NCI-H2196 treated with DMSO at 0.1 percent for 48 hours (cell line): ENCODE measurements at regions not wholly inside any gene's neighbourhood (a gene's known extent, or its start where the extent isn't known, plus 50 kb on each side); places are given as distances from the start of the nearest gene placed in this dataset.

Source experiments
- DNase-seq: peaks from one replicate; lab custom pipeline; 2025; ENCODE audit not compliant: unreplicated experiment; lab: John Stamatoyannopoulos, UW

GRCh38 chr14:104383996-104384775 is 195.4 kb upstream of the C14orf180 start:
- DNase-seq: no peak

DNA sequence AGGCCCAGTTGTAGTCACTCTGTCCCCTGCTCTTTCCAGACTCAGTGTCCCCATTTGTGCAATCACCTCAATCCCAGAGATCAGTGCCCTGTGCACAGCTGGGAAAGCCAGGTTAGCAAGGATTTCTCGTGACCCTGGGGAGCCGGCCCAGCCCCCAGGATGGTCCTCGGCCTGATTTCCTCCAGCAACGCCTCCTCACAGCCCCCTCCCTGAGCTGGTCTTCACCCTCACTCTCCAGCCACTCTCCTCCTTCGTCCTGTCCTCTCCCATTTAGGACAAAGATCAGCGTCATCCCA is 194.8 kb upstream of the C14orf180 start:
- no peak for DNase-seq

DNA sequence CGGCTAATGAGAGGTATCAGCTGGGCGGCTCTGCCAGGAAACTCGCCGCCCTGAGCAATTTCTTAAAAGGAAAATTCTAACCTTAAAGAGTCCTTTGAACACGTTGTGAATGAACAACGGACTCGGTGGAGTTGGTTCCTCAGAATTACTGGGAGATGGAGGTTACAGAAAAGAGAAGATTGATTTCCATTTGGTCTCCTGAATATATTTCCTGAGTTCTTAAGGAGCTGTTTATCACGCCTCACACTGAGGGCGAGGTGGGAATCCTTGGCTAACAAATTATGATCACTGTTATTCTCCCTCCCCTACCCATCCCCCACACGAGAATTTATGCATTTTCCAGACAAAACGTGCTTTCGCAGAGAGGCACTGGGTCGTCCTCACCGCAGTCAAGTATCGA is 194.5 kb upstream of the C14orf180 start:
- DNase-seq: no peak

GRCh38 chr14:104385531-104386101 is 193.9 kb upstream of the C14orf180 start:
- no peak for DNase-seq

GRCh38 chr14:104386151-104386841 is 193.3 kb upstream of the C14orf180 start:
- no peak for DNase-seq

DNA sequence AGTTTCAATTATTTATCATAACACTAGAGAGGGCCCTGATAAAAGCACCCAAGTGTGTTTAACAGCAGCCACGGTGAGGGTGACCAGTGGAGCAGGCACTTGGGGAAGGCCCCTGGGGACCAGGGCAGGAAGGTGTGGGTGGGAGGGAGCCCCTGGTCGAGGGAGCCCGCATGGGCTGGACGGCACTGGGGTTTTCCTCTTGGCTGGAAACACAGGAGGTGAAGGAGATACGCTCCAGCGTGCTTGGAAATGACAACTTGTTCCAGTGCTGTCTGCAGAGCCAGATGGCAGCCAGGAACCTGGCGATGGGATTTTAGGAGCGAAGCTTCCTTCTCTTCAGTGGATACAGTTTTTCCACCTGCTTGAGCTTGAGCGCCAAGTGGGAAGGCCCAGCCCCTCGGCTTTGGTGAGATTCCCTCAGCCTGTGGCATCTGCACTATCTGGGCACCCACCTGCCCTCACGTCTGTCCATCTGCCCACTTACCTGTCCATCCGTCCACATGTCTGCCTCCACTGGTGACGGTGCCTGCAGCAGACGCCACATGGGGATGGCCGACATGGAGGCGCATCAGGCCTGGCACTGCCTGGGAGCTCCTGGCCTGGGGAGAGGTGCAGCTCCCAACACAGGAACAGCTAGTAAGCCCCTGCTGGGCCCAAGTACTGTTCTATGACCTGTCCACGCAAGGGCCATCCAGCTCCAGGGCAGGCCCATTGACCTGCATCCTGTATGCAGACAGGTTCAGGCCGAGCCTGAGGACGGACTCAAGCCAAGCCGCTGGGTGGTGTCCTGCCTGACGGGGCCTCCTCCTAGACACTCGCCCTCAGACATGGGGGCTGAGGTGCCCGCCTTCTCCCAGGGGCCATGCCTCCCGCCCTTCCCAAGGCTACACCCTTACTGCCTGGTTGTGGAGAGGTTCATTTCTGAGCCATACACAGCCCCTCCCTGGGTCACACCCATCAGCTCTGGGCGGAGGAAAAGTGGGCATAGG is 192.2 kb upstream of the C14orf180 start:
- DNase-seq: no peak

GRCh38 chr14:104388011-104388521 is 191.5 kb upstream of the C14orf180 start:
- no peak for DNase-seq

- no peak for DNase-seq
These were observed 190.8 kb upstream of the C14orf180 start for GRCh38 chr14:104388541-104389325.

GRCh38 chr14:104389326-104390220 is 190.0 kb upstream of the C14orf180 start:
- no peak for DNase-seq

DNA sequence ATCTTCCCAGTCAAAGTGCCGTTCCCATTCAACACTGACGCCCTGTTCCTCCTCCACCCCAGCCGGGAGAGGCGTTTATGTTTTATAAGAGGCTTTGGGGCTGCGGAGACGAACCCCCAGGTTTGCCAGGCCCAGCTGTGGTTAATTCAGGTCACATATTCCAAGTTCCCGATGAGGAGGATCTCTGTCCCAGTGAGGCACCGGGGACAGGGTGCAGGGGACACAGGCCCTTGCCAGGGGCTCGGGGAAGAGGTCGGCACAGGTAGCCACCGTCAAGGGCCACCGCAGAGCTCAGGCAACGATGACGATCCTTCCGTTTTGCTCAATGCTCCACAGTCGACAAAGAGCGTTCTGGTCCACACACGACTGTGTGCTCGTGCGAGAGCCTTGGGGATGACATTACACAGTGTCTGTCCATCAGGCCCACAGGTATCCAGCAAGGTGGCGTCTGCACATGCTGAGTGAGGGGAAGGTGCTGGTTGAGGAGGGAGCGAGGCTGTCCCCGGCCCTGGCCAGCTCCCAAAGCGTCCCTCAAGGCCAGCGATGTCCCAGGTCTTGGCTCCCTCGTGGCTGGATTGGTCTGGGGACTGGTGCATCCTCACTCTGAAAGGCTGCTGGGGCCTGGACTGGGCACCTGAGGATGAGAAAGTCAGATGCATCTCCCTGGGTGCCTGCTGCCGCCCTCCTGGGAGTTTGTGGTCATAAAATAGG is 189.2 kb upstream of the C14orf180 start:
- no peak for DNase-seq

DNA sequence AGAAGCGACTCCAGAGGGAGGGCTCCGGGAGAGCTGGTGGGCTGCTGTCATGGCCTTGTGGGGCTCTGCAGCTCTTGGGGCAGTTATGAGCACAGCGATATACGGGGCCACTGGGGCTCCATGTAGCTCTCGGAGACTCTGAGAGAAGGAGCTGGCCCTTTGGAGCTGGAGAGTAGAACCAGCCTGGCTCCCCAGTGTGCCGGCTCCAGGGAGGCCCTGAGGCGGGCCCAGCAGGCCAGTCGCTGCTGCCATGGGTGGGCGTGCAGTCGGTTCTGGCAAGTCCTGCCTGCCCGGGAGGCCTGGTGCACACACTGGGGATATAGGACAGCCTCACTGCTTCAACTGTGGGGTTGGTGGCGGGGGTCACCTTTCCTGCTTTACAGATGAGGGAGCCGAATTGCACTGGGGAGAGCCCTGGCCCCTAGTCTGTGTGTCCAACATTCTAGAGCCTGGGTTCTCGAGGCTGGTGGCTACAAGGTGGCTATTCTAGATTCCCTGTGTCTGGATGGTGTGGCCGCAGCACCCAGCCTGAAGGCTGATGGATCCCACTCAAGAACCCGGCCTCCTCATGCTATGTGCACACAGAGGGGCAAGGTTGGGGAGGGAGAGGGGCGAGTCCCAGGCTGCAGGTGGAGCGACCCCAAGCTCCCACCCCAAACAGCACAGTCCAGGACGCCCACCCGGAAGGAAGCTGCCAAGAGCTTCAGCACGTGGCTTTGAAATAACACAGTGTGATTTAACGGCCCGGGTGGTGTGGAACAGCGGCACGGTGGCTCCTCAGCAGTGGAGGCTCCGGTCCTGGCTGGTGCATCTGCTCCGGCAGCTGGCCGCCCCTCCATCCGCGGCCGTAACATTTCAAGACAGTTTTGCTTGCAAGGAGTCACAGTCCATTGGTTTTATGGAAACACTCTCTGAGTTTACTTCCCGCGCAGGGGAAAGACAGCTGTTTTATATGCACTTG is 188.3 kb upstream of the C14orf180 start:
- no peak for DNase-seq

GRCh38 chr14:104392001-104392395 is 187.6 kb upstream of the C14orf180 start:
- no peak for DNase-seq

- DNase-seq: no peak
These were observed 187.0 kb upstream of the C14orf180 start for GRCh38 chr14:104392396-104393198.

DNA sequence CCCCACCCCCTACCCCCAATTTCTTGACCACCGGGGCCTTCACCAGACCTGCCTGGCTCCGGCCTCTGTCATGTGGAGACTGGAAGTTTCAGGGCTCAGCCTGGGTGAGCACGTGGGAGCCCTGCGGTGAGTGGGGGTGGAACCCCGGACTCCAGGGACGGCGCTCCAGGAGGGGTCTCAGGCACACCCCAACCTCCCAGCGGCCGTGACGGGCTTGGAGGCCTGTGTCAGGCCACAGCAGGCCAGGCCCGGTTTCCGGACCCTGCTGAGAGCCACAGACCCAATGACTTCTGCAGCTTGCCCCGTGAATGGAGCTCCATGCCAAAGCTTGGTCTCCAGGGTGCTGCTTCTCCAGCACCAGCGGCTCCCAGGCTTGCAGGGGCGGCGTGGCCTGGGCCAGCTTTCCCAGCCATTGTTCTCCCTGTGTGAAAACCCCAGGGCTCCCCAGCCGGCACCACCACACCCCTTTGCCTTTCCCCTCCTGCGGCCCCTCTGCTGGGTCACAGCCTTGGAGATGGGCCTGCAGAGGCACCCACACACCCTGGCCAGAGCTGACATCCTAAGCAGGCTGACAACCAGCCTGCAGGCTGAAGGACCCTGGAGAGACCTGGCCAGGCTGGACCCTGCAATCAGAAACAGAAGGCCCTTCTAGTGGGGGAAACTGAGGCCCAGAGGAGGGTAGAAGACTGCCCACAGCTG is 186.2 kb upstream of the C14orf180 start:
- no peak for DNase-seq

DNA sequence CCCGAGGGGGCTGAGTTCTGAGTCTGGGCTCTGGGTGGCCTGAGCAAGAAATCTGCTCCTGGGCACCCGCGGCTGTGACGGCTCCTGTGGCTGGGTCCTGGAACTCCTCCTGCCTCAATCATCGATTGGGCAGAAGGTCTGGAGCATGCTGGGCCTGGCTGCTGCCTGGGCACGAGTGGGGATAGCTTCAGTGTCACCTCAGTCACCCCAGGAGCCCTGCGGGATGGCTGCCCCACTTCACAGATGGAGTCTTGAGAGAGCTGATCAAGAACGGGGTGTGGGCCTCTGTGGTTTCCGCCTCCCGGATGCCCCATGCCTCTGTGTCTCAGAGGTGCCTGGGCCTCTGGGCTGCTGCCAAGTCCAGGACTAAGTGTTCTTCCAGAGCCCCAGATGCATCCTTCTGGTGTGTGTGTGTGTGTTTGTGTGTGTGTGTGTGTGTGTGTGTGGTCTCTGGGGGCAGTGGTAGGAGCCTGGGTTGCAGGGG is 185.6 kb upstream of the C14orf180 start:
- DNase-seq: no peak

DNA sequence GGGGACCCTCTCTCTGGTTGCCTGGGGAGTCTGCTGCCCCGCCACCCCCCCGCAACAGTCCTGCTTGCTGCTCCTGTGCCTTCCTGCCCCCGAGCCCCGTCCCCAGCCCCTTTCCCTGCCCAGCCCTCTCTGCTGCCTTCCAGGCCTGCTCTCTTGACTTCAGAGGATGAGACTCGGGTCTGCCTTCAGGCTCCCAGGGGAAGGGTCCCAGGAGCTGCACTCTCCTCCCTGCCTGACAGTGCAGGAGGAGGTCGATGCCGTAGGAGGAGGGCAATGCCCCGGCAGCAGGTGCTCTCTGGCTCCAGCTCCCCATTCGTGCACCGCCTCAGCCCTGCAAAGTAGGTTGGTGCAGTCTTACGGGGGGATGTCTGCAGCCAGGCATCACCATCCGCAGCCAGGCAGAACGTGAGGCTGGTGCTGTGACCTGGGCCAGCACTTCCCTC is 185.1 kb upstream of the C14orf180 start:
- DNase-seq: no peak
